Peyer's patch (tissue), 4 donors: ENCODE measurements at regions not wholly inside any gene's neighbourhood (a gene's known extent, or its start where the extent isn't known, plus 50 kb on each side); places are given as distances from the start of the nearest gene placed in this dataset.

Experiments
- DNase-seq, 3 donors: peaks; one replicate each; pipeline ENCODE4 v3.0.0-alpha.2; 2017 to 2019
- H3K27ac ChIP-seq, 4 donors: fragments of 200-600 bp; sonication (generic); one replicate each; pipeline ENCODE4 v1.5.1; 2016 to 2019
- H3K27me3 ChIP-seq, 2 donors: fragments of 200-600 bp; sonication (generic); one replicate each; pipeline ENCODE4 v1.5.1; 2019
- H3K36me3 ChIP-seq, 3 donors: fragments of 200-600 bp; sonication (generic); one replicate each; pipeline ENCODE4 v1.5.1; 2016 to 2019
- H3K4me1 ChIP-seq, 4 donors: fragments of 200-600 bp; sonication (generic); one replicate each; pipeline ENCODE4 v1.5.1; 2016 to 2019
- H3K4me3 ChIP-seq, 4 donors: fragments of 200-600 bp; sonication (generic); 1 replicate in 3 of 4; 2 replicates in 1 of 4; pipeline ENCODE4 v1.5.1; 2016 to 2019; ENCODE audit warnings: mild to moderate bottlenecking in 1 of 4
- H3K9me3 ChIP-seq, 4 donors: fragments of 200-600 bp; sonication (generic); one replicate each; pipeline ENCODE4 v1.5.1; 2016 to 2019; ENCODE audit warnings: mild to moderate bottlenecking in 1 of 4
- POLR2A ChIP-seq, 2 donors: fragments of 450-650 bp; IDR thresholded peaks; one replicate each; pipeline ENCODE4 v1.5.1; 2017; ENCODE audit warnings: antibody characterized with exemption in 2 of 2, mild to moderate bottlenecking in 2 of 2, moderate library complexity in 2 of 2
- TF ChIP-seq, protein P1 (sequence below), 6 experiments: fragments of 450-650 bp in 4 of 6; fragments of 200-600 bp in 2 of 6; sonication (generic) in 1 of 6; IDR thresholded peaks; one replicate each; pipeline ENCODE4 v1.5.1; 2017 to 2019; ENCODE audit warnings: antibody characterized with exemption in 6 of 6, mild to moderate bottlenecking in 3 of 6, moderate library complexity in 1 of 6

DNA sequence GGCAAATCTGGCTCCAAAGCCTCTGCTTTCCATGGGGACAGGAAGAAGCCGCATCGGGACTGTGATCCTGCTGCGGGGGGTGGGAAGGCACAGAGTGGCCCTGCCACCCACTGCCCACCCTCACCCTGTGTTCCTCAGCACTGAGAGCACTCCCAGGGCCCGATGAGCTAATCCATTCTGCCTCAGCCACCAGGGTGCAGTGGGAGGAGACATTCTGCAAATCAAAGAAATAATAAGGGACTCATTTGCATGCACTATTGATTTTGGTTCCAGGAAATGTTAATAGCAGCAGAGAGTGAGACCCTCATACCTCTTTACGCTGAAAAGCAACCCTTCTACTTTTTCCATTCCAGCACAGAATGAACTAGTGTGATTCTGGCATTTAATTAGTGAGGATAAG is 572.8 kb downstream of the INHBA start:
- Histone ChIP-seq H3K4me1 (no peaks in the 10 kb centered on the region), H3K9me3 (no peaks in the 10 kb centered on the region), H3K27ac (no peak overlapping the region), H3K27me3 (no peaks in the 10 kb centered on the region), H3K36me3 (no peaks in the 10 kb centered on the region), H3K4me3 (no peak overlapping the region)
- TF ChIP-seq POLR2A (IDR thresholded peaks at IDR 0.05): no peak
- TF ChIP-seq, protein P1, sequence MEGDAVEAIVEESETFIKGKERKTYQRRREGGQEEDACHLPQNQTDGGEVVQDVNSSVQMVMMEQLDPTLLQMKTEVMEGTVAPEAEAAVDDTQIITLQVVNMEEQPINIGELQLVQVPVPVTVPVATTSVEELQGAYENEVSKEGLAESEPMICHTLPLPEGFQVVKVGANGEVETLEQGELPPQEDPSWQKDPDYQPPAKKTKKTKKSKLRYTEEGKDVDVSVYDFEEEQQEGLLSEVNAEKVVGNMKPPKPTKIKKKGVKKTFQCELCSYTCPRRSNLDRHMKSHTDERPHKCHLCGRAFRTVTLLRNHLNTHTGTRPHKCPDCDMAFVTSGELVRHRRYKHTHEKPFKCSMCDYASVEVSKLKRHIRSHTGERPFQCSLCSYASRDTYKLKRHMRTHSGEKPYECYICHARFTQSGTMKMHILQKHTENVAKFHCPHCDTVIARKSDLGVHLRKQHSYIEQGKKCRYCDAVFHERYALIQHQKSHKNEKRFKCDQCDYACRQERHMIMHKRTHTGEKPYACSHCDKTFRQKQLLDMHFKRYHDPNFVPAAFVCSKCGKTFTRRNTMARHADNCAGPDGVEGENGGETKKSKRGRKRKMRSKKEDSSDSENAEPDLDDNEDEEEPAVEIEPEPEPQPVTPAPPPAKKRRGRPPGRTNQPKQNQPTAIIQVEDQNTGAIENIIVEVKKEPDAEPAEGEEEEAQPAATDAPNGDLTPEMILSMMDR (IDR thresholded peaks at IDR 0.05): no peak
- no peak for DNase-seq

DNA sequence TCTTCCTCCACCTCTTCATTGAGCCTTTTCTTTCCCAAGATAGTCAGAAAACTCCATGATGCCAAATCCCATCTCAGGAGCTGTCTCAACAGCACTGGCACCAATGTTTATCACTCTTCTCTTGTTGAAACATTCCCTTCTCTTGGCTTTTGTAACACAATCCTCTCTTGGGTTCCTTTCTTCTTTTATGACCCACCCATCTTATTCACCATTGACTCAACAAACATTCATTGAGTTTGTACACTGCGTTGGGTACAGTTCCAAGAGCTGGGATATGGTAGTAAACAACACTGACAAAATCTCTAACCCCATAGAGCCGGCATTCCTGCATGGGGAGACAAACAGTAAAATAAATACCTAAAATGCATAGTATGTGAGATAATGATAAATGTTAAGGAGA is 577.5 kb downstream of the INHBA start:
- Histone ChIP-seq H3K27me3 (no peaks in the 10 kb centered on the region), H3K9me3 (no peaks in the 10 kb centered on the region), H3K4me1 (no peaks in the 10 kb centered on the region), H3K27ac (no peak overlapping the region), H3K4me3 (no peak overlapping the region), H3K36me3 (no peaks in the 10 kb centered on the region)
- no peak for DNase-seq
- TF ChIP-seq POLR2A (IDR thresholded peaks at IDR 0.05): no peak
- TF ChIP-seq, protein P1 (IDR thresholded peaks at IDR 0.05): no peak

DNA sequence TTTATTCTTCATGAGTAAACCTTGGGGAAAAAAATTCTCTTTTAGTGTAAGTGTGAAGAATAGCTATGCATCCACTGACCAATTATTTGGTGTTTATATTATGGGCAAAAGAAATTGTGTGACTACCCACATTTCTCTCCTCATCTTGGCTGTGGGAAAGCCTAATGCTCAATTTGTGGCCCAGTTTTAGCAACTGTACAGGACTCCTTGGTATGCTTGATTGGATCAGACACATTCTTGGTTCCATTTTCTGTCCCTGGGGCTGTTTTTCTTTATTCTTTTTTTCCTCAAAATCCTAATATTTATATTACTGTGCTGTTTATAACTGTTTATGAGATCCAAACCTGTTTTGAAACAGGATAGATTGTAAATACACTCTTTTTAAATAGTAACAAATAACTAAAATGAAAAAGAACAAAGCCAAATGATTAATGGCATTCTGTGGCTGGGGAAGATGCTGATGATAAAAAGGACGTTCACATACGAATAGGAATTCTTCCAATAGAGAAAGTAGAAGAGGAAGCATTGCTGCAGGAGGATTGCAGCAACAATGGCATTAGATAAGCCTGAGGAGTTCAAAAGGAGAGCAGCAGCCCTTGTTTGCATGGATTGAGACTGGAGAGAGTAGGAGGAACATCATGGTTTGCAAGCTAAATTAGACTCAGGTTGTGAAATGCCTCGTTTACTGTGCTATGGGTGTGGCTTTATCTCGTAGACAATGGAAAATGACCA is 580.5 kb downstream of the INHBA start:
- no peak overlapping the region for H3K27ac ChIP-seq
- no peaks in the 10 kb centered on the region for H3K9me3 ChIP-seq
- H3K36me3 ChIP-seq: no peaks in the 10 kb centered on the region
- TF ChIP-seq POLR2A (IDR thresholded peaks at IDR 0.05): no peak
- TF ChIP-seq, protein P1 (IDR thresholded peaks at IDR 0.05): no peak
- H3K4me3 ChIP-seq: no peak overlapping the region
- H3K27me3 ChIP-seq: no peaks in the 10 kb centered on the region
- no peaks in the 10 kb centered on the region for H3K4me1 ChIP-seq
- no peak for DNase-seq

DNA sequence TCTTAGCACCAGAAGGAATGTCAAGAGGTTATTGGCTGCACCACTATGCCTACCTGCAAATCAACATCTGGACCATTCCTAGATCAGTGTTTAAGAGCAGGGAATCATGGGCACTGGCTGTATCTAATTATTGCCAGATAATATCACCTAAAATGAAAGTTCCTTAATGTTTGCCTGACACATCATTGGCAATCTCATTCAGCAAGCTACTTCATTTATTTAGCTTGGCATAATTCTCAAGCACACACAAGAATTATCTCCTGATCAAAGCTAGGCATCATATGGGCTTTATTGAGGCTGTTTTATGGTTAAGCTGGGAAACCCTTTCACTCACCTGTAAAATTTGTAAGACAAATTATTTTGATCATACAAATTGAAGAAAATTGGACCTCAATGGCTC is 581.7 kb downstream of the INHBA start:
- TF ChIP-seq, protein P1 (IDR thresholded peaks at IDR 0.05): no peak
- TF ChIP-seq POLR2A (IDR thresholded peaks at IDR 0.05): no peak
- Histone ChIP-seq H3K27ac (no peak overlapping the region), H3K4me3 (no peak overlapping the region), H3K4me1 (no peaks in the 10 kb centered on the region), H3K9me3 (no peaks in the 10 kb centered on the region), H3K36me3 (no peaks in the 10 kb centered on the region), H3K27me3 (no peaks in the 10 kb centered on the region)
- DNase-seq: no peak

DNA sequence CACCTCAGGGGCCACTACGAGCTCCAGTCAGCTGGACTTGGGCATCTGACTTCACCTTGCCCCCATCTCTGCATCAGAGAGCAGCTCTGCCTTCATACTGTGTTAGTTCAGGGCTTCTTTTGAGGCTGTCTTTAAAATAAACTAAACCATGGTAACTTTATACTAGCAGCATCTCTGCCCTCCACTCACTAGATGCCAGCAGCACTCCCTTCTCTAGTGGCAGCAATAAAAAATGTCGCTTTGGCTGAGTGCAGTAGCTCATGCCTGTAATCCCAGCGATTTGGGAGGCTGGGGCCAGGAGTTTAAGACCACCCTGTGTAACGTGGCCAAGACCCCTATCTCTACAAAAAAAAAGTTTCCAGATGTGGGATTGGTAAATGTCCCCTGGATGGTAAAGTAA is 584.4 kb downstream of the INHBA start:
- Histone ChIP-seq H3K27me3 (no peaks in the 10 kb centered on the region), H3K27ac (no peak overlapping the region), H3K9me3 (no peaks in the 10 kb centered on the region), H3K4me1 (no peaks in the 10 kb centered on the region), H3K4me3 (no peak overlapping the region), H3K36me3 (no peaks in the 10 kb centered on the region)
- no peak for DNase-seq
- TF ChIP-seq, protein P1 (IDR thresholded peaks at IDR 0.05): no peak
- no peak for TF ChIP-seq POLR2A (IDR thresholded peaks at IDR 0.05)

DNA sequence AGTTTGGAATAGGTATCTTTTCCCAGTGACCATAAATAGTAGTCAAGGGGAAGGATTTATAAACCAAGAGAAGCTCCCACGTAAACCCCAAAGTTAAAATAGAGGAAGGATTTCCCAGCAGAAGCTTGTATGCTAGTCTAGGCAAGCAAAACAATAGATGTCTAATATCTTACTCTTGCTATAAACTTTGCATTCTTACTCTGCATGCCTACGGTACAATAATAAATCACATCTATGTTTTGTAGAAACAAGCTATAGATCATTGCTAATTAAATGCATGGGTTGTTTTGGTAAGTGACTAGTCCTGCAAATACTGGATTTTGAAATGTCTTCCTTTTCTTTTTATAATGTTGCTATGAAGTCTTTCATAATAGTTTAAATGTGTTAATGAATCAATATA is 585.5 kb downstream of the INHBA start:
- Histone ChIP-seq H3K36me3 (no peaks in the 10 kb centered on the region), H3K27me3 (no peaks in the 10 kb centered on the region), H3K27ac (no peak overlapping the region), H3K9me3 (no peaks in the 10 kb centered on the region), H3K4me1 (no peaks in the 10 kb centered on the region), H3K4me3 (no peak overlapping the region)
- no peak for TF ChIP-seq POLR2A (IDR thresholded peaks at IDR 0.05)
- TF ChIP-seq, protein P1 (IDR thresholded peaks at IDR 0.05): no peak
- no peak for DNase-seq
